Right lobe of liver (tissue), 6 donors: ENCODE measurements at regions not wholly inside any gene's neighbourhood (a gene's known extent, or its start where the extent isn't known, plus 50 kb on each side); places are given as distances from the start of the nearest gene placed in this dataset.
A peak's percentile ranks its signal among the peaks of the same experiment; 100 is the strongest.

ENCODE experiments used
- ATAC-seq, 4 donors: fragments of 200-7000 bp; cut with Tn5 transposase; one replicate each; pipeline ENCODE4 v1.9.1; 2020; ENCODE audit warnings: mild to moderate bottlenecking in 4 of 4, moderate library complexity in 4 of 4
- DNase-seq, 3 donors: peaks; one replicate each; pipeline ENCODE4 v3.0.0-alpha.2; 2020
- H3K27ac ChIP-seq, 3 donors: fragments of 200-600 bp; one replicate each; pipeline ENCODE4 v1.8.0; 2022
- H3K27me3 ChIP-seq, 2 donors: fragments of 200-600 bp; one replicate each; pipeline ENCODE4 v1.8.0; 2022
- H3K36me3 ChIP-seq, 4 donors: fragments of 200-600 bp; sonication (generic) in 1 of 4; one replicate each; pipeline versions ENCODE4 v1.5.1 to v1.8.0; 2017 to 2022; ENCODE audit warnings: control low read depth in 1 of 4
- H3K4me1 ChIP-seq, 4 donors: fragments of 200-600 bp; sonication (generic) in 1 of 4; one replicate each; pipeline versions ENCODE4 v1.5.1 to v1.8.0; 2017 to 2022; ENCODE audit warnings: control low read depth in 1 of 4
- H3K4me3 ChIP-seq, 3 donors: fragments of 200-600 bp; one replicate each; pipeline ENCODE4 v1.8.0; 2022
- H3K9me3 ChIP-seq, 4 donors: fragments of 200-600 bp; sonication (generic) in 1 of 4; one replicate each; pipeline versions ENCODE4 v1.5.1 to v1.8.0; 2017 to 2022; ENCODE audit warnings: control low read depth in 1 of 4
- CTCF ChIP-seq, 4 donors: fragments of 200-600 bp in 3 of 4; fragments of 450-650 bp in 1 of 4; IDR thresholded peaks; one replicate each; pipeline versions ENCODE4 v1.5.1 to v1.8.0; 2016 to 2022; ENCODE audit warnings: antibody characterized with exemption in 4 of 4, mild to moderate bottlenecking in 2 of 4
- POLR2A ChIP-seq: fragments of 450-650 bp; IDR thresholded peaks from one replicate; pipeline ENCODE4 v1.6.1; 2017; ENCODE audit warnings: antibody characterized with exemption, mild to moderate bottlenecking
- WGBS: methylation state at CpG from one replicate; pipeline ENCODE4 v1.1.6; 2018; ENCODE audit warnings: low coverage, low lambda C conversion rate; ENCODE audit not compliant: insufficient coverage; ENCODE audit errors: missing lambda C conversion rate; 5-methylcytosine and 5-hydroxymethylcytosine counted together
- intact Hi-C, 2 donors: fragments of 100-400 bp; cut with DNase I; formaldehyde crosslinking; loops; one replicate each; pipeline versions ENCODE4 v1.11.2 to v1.14.1; 2022
- donor health status: DM: no; HTN: yes; CAD: no.
- donor health status: DM: no; HTN: no; CAD: no.
- donor health status: DM: no; HTN: no; CAD: no.
- donor health status: DM: no; HTN: yes; CAD: no.
- donor health status: DM: no; HTN: yes; CAD: no.

DNA sequence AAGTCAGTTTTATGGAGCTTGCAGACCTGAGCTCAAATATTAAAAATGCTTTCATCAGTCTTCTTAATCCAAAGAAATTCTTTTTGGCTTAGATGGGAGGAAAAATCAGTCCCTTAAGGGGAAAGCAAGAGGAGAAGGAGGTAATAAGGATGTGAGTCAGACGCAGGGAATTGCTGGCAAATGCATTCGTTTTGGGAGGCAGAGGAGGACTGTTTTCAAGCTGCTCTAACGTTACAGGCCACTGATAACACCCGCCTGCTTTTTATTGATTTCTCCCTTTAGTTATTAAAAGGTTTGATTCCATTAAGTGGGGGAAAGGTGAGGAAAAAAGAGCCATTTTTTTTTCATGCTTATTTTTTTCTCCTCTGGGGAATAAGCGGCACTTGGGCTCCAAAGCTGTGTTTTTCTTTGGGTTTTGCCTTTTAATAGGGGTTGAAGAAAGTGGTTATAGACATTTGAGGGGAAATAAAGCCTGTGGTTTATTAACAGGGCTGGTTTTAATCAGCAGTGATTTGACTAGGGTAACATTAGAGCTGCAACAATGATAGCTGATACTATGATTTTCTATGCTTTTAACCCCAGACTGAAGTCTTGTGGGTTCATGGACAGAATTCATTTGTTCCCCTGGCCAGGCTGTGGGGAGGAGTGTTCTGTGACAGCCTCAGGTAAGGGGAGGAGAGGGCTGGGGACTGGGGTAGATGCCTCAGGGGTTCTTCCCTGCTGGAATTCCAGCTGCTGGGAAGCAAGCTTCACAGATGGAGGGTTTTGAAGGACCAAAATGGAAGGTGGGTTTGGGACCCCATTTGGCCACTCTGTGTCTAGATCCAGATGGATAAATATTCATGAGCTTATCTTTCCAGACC lies 225.2 kb downstream of the GAS1 start:
- 11% methylated on average over 5 of the region's 5 CpGs for WGBS
- Histone ChIP-seq H3K27me3 (no peaks in the 10 kb centered on the region), H3K9me3 (no peaks in the 10 kb centered on the region), H3K27ac (no peak overlapping the region), H3K36me3 (no peaks in the 10 kb centered on the region), H3K4me1 (peaks cover 0 to 19% (median 6%) of the 10 kb centered on the region in 4 donors), H3K4me3 (no peak overlapping the region)
- ATAC-seq (peak; percentile 84 to 93 (median 85)), DNase-seq (peak in 1 of 3 donors; percentile 21)
- TF ChIP-seq CTCF (IDR thresholded peaks at IDR 0.05) (no peak), POLR2A (no peak)
- intact Hi-C loops: no loop called here

DNA sequence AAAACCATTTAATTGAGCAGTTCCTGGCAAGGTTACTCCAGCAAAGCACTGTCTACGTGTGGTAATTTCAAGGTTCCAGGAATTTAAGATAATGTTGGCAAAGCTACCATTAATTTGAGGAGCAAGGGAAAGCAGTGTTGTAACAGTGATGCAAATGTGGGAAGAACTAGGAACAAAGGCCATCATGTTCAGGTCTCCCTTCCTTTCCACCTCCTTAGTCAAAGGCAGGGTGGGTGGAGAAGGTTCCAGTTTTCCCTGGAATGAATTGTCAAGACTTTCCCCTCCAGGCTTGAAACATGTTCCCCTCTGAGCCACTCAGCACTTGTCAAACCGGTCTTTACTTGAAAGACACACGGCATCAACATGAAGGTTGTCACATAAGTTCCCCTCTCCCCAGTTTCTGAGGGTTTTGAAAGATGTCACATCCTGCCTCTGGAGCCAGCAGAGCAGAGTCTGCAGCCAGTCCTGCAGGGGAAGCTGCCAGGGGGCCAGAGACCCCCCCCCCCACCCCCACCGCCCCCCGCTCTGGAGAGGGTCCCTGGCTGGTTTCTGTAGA lies 226.0 kb downstream of the GAS1 start:
- Histone ChIP-seq H3K27ac (no peak overlapping the region), H3K4me1 (peaks cover 0 to 19% (median 6%) of the 10 kb centered on the region in 4 donors), H3K27me3 (no peaks in the 10 kb centered on the region), H3K36me3 (no peaks in the 10 kb centered on the region), H3K4me3 (no peak overlapping the region), H3K9me3 (no peaks in the 10 kb centered on the region)
- no peak for TF ChIP-seq CTCF (IDR thresholded peaks at IDR 0.05)
- 28% methylated on average over 5 of the region's 5 CpGs for WGBS
- ATAC-seq: peak in 3 of 4 donors; percentile 35 to 42 (median 39)
- intact Hi-C loops: no loop called here
- no peak for DNase-seq

GRCh38 chr9:86720639-86721225 lies 226.6 kb downstream of the GAS1 start:
- H3K27ac ChIP-seq: no peak overlapping the region
- H3K27me3 ChIP-seq: no peaks in the 10 kb centered on the region
- intact Hi-C loops: no loop called here
- DNase-seq: no peak
- no peaks in the 10 kb centered on the region for H3K9me3 ChIP-seq
- TF ChIP-seq POLR2A: no peak
- TF ChIP-seq CTCF (IDR thresholded peaks at IDR 0.05): no peak
- no peaks in the 10 kb centered on the region for H3K36me3 ChIP-seq
- ATAC-seq: no peak
- no peak overlapping the region for H3K4me3 ChIP-seq
- WGBS: 90% methylated on average over 9 of the region's 9 CpGs
- peaks cover 0 to 19% (median 6%) of the 10 kb centered on the region in 4 donors for H3K4me1 ChIP-seq

DNA sequence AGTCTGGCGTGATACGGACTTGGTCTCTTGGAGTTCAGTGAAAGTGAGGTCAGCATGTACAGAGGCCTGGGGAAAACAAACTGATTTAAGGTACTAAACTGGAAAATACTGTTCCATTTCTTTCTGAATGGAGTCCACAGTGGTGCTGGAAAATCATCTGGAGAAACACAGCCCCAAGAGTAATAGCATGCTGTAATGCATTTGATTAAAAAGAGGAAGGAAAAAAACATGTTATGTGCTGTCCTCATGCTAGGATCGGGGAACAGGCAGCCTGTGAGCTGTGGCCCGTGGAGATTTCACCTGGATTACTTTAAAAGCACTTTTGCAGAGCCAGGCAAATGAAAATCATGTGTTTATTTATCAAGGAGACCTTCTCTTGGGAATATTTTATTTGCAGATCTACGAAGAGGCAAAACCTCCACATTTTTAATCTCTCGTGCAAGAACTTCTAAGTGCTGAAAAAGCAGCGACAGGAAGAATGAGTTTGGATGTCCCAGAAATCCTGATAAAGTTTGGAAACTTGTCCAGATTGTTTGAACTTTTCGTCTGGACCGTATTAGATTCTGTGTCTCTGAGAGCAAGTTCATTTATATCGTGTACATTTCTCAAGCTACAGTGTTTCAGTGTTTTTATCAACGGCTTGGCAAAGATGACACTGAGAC lies 228.8 kb downstream of the GAS1 start:
- H3K9me3 ChIP-seq: no peaks in the 10 kb centered on the region
- no peaks in the 10 kb centered on the region for H3K36me3 ChIP-seq
- WGBS: 70% methylated on average over 11 of the region's 11 CpGs
- H3K27me3 ChIP-seq: no peaks in the 10 kb centered on the region
- no peak overlapping the region for H3K27ac ChIP-seq
- TF ChIP-seq CTCF (IDR thresholded peaks at IDR 0.05) (no peak), POLR2A (no peak)
- intact Hi-C loops: no loop called here
- H3K4me3 ChIP-seq: no peak overlapping the region
- ATAC-seq (no peak), DNase-seq (no peak)
- H3K4me1 ChIP-seq: peaks cover 0 to 19% (median 6%) of the 10 kb centered on the region in 4 donors
